GM12892 (cell line): ENCODE measurements at regions not wholly inside any gene's neighbourhood (a gene's known extent, or its start where the extent isn't known, plus 50 kb on each side); places are given as distances from the start of the nearest gene placed in this dataset.
"Not testable (repeated sequence)": the region's sequence is repeated elsewhere in the genome, so short reads cannot be mapped to it uniquely, and the experiment has no call there.

Source experiments
- DNase-seq: peaks from one replicate; pipeline ENCODE4 v3.0.0; 2011; ENCODE audit not compliant: insufficient read length
- FAIRE-seq: peaks from 2 replicates; lab custom pipeline; 2011; peaks lifted over from hg19 to GRCh38; lab: Jason Lieb, UNC
- POLR2A ChIP-seq: IDR thresholded peaks from 2 replicates; pipeline ENCODE4 v1.6.1; 2011; ENCODE audit warnings: low read depth, low read length, control low read depth
- POLR2AphosphoS5 ChIP-seq: IDR thresholded peaks from 2 replicates; pipeline ENCODE4 v1.6.1; 2011; ENCODE audit warnings: low read depth, low read length, control low read depth
- TAF1 ChIP-seq: IDR thresholded peaks from 2 replicates; pipeline ENCODE4 v1.6.1; 2011; ENCODE audit warnings: low read depth, mild to moderate bottlenecking, control low read depth, low read length, borderline replicate concordance

DNA sequence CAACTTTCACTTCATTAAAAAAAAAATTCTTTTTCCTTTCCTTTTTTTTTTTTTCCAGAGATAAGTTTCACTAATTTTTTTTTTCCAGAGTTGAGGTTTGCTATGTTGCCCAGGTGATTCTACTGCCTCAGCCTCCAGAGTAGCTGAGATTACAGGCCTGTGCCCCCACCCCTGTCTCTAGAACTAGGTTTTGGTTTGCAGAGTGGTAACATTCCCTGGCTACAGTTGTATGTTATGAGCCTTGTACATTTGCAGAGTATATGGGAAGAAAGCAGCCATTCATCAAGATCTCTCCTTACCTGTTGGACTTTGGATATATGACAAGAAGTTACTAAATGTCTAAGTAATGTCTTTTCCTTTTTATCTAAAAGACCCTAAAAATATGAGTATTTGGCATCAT lies 298.4 kb downstream of the MYCN start:
- TF ChIP-seq POLR2AphosphoS5, result no peak
- TF ChIP-seq TAF1, result no peak
- TF ChIP-seq POLR2A, result no peak
- DNase-seq (no peak), FAIRE-seq (no peak)

GRCh38 chr2:16238001-16238761 lies 297.8 kb downstream of the MYCN start:
- no peak for DNase-seq
- no peak for FAIRE-seq

DNA sequence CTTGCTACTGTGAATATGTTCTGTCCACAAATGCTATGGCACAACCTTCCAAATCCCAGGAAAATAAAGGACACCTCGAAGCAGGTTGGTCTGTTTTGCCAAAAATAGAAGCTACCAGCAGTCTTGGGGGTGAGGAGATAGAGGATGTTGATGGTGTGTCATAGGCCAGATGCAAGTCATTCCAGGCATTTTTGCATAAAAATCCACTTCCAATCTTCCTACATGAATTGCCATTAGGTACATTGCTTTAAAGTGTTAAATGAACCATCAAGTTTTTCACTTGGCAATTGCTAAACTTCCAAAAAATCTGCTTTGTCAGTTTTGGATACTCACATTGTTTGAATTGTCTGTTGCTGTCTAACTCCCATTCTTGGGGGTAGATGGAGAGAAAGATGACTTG lies 295.4 kb downstream of the MYCN start:
- no peak for DNase-seq
- no peak for FAIRE-seq
- TF ChIP-seq TAF1 (no peak), POLR2AphosphoS5 (no peak)

More at GRCh38 chr2:16238001-16238761, 297.8 kb downstream of the MYCN start:
- no peak for TF ChIP-seq POLR2A
- TF ChIP-seq TAF1, result no peak
- no peak for TF ChIP-seq POLR2AphosphoS5

GRCh38 chr2:16235291-16235690 lies 294.9 kb downstream of the MYCN start:
- not testable (repeated sequence) for DNase-seq, FAIRE-seq

- FAIRE-seq (no peak), DNase-seq (no peak)
- TF ChIP-seq POLR2AphosphoS5 (no peak), TAF1 (no peak), POLR2A (no peak)
These were observed 288.6 kb downstream of the MYCN start for GRCh38 chr2:16228951-16229350.

DNA sequence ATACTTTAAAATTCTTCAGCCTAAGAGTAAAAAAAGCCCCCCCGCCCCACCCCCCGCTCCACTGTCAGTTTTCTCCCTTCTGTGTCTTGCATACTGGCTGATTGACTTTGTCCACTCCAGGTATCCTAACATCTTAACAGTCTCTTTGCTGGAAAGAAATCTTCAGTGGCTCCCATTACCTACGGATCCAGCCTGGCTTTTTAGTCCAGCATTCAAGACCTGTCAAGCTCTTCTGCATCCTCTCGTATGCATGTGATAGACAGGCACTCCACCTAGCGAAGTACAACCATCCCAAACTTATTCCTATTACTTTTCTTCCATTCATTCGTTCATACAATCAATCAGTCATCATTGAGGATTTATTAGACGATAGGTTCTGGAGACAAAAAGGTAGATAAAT lies 288.1 kb downstream of the MYCN start:
- FAIRE-seq (no peak), DNase-seq (no peak)
- no peak for TF ChIP-seq TAF1
- no peak for TF ChIP-seq POLR2A
- TF ChIP-seq POLR2AphosphoS5, result no peak

DNA sequence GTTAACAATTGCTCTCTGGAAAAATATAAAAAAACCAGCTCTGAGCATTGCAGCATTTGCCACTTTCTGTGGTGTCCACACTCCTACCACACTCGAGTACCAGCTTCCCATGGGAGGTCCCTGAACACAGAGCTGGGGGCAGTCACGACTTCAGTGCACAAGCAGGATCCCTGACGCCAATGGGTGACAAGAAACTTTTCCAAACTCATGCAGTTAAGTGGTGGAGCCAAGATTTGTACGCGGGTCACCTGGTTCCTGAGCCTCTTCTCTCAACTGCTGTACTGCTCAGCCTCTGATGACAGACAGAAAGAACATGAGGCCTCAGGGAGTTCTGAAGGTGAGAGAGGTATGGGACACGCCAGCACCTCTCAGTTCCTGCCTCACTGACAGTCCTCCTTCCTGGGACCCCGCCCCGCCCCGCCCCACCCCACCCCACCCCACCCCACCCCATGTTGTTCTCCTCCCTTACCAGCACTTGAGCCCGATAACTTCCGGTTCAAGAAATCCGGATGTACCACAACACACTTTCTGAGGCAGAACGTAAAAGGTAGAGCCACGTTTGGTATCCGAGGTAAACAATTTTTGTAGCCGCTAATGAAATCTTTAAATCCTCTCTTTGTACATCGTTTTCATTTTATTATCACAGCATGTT lies 287.6 kb downstream of the MYCN start:
- DNase-seq (no peak), FAIRE-seq (no peak)
- no peak for TF ChIP-seq POLR2A
- no peak for TF ChIP-seq TAF1

DNA sequence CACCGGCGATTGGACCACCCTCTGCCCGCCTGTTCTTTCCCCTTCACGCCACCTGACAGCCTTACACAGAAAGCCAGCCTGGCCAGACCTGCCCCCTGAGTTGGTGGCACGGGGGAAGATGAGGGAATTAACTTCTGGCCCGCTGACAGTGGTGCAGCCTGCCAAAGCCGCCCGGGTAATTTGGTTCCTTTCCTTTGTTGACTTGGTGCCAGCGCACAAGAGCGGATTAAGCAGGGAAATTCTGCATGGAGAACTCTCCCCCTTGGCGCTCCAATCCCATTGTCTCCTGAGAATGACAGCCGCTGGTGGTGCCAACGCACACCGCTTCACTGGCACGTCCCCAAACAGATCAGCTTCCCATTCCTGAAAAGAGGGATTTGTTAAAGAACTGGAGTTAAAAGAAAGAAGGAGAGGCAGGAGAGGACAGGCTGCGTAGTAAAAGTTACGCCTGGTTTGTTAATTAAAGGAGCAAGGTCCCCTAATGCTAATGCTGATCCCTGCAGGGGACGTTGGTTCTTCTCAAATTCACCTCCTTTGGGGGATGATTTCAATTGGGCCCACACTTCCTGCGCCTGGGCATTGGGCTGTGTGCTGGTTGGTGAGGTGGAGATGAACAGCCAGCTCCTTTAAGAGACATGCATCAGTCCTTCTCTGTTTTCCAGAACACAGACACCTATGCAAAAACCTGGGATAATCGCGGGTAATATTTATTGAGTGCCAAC lies 286.8 kb downstream of the MYCN start:
- TF ChIP-seq POLR2AphosphoS5 (no peak), POLR2A (no peak)
- FAIRE-seq (no peak), DNase-seq (no peak)

DNA sequence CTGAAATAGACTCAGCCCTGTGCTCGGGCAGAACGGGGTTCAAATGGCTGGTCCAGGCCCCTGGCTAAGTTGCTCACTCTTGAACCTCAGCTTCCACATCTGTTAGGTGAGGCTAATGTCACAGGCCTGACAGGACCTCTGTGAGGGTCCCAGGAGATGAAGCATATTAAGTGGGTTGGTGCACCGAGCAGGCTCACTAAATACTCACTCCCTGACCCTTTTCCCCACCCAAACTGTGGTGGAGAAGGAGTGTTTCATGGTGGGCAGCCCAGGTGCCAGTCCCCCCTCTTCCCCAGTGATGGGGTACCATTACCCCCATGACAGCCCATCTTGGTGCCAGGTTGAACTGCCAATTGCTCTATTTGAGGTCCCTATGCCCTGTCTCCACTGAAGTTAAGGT lies 286.0 kb downstream of the MYCN start:
- TF ChIP-seq POLR2AphosphoS5 (no peak), TAF1 (no peak), POLR2A (no peak)
- DNase-seq (no peak), FAIRE-seq (no peak)

GRCh38 chr2:16225545-16225944 lies 285.2 kb downstream of the MYCN start:
- TF ChIP-seq POLR2A (no peak), TAF1 (no peak), POLR2AphosphoS5 (no peak)
- DNase-seq (no peak), FAIRE-seq (no peak)

DNA sequence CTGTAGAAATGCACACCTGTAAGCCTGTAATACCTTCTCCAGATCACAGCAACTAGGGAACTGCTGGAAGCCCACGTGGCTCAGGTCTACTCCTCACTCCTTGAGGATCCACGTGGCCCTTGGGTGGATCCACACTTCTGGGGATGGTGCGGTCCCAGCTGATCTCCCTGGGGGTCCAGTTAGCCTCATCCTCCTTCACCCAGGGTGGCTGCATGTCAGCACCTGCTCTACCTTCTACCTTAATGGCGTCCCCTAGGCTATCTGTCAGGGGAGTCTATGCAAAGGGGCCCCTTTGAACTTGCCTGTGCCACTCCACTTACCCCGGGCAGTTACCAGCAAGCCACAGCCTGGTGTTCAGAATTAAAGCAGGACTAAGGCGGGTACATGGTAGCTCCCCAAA lies 284.7 kb downstream of the MYCN start:
- TF ChIP-seq POLR2A, result no peak
- no peak for TF ChIP-seq POLR2AphosphoS5
- DNase-seq, result no peak
- FAIRE-seq, result no peak

DNA sequence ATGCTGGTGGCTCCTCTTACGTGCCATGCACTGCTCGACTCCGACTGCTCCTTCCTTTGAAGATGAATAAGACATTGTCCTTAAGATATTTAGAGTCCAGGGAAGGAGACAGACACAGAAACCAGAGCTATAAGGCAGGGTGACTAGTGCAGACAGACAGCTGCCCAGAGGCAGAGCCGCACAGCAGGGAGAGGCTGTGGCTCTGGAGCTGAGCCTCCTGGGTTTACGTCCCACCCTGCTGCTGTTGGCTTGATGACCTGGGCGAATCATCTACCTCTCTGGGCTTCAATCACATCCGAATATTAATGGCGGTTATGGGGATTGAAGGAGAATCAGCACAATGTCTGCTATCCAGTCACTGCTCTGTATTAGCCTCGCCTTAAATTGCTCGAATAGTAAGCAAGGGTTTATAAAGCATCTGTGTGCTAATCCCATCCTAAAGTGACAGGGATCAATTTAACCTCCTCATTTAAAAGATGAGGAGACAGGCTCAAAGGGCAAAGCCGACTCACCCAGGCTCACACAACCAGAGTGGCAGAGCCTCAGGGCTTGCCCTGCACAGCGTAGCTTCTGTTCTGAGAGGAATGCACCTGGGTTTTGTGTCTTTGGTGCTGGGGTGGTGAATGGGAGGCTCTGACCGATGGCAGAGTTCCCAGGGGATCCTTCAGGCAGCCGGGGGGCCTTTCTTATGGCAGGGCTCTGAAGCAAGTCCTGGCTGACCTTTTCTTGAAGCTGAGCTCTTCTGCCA lies 284.1 kb downstream of the MYCN start:
- FAIRE-seq, result no peak
- no peak for TF ChIP-seq POLR2AphosphoS5
- no peak for TF ChIP-seq TAF1
- no peak for TF ChIP-seq POLR2A
- no peak for DNase-seq

DNA sequence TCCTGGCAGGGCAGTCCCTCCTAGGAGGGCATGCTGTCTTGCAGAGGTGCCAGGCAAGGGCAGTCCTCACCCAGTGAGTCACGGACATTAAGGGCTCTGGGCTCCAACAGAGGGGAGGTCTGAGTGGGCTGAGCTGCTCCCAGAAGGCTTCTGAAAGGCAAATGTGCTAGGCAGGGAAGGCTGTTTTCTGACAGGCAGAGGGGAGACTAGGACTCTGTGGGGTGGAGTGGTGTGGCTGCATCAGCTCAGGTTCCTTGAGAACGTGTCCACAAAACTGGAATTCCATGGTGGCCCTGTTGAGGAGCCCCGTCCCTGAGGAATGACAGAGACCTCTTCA lies 283.5 kb downstream of the MYCN start:
- TF ChIP-seq TAF1 (no peak), POLR2AphosphoS5 (no peak), POLR2A (no peak)

More for the DNA sequence above, 283.5 kb downstream of the MYCN start:
- FAIRE-seq (no peak), DNase-seq (no peak)
